DND-41 (cell line): ENCODE measurements at regions not wholly inside any gene's neighbourhood (a gene's known extent, or its start where the extent isn't known, plus 50 kb on each side); places are given as distances from the start of the nearest gene placed in this dataset.

ENCODE experiments used
- EZH2 ChIP-seq: IDR thresholded peaks from 3 replicates; pipeline ENCODE4 v1.6.1; 2012; ENCODE audit warnings: borderline replicate concordance, low read depth, mild to moderate bottlenecking, moderate library complexity, low read length, inconsistent platforms; ENCODE audit not compliant: severe bottlenecking
- TF ChIP-seq, protein P1 (sequence below): IDR thresholded peaks from 2 replicates; pipeline ENCODE4 v1.5.1; 2012; ENCODE audit warnings: borderline replicate concordance, low read length, moderate library complexity, mild to moderate bottlenecking; ENCODE audit not compliant: poor library complexity, severe bottlenecking; ENCODE audit errors: extremely low read depth

DNA sequence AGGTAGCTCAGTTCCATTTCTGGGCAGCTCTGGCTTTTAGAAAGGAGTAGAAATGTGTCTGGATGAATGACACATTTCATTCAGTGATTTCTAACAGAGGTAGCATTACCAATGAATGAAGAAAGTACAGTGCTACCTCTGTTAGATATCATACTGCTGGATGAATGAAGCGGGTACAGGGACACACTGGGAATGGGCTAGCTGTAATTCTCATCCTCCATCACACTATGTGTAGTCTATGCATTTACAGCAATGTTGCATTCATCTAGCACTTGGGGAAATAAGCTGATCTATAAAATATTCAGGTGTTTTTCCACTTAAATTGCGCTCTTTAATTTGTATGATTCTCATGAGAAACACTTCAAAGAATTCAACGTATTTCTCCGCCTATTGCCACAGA is 158.3 kb upstream of the IRX5 start:
- TF ChIP-seq EZH2, result no peak
- TF ChIP-seq, protein P1, sequence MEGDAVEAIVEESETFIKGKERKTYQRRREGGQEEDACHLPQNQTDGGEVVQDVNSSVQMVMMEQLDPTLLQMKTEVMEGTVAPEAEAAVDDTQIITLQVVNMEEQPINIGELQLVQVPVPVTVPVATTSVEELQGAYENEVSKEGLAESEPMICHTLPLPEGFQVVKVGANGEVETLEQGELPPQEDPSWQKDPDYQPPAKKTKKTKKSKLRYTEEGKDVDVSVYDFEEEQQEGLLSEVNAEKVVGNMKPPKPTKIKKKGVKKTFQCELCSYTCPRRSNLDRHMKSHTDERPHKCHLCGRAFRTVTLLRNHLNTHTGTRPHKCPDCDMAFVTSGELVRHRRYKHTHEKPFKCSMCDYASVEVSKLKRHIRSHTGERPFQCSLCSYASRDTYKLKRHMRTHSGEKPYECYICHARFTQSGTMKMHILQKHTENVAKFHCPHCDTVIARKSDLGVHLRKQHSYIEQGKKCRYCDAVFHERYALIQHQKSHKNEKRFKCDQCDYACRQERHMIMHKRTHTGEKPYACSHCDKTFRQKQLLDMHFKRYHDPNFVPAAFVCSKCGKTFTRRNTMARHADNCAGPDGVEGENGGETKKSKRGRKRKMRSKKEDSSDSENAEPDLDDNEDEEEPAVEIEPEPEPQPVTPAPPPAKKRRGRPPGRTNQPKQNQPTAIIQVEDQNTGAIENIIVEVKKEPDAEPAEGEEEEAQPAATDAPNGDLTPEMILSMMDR, result no peak
